DND-41 (cell line): ENCODE measurements at regions not wholly inside any gene's neighbourhood (a gene's known extent, or its start where the extent isn't known, plus 50 kb on each side); places are given as distances from the start of the nearest gene placed in this dataset.

Experiments used
- EZH2 ChIP-seq: IDR thresholded peaks from 3 replicates; pipeline ENCODE4 v1.6.1; 2012; ENCODE audit warnings: borderline replicate concordance, low read depth, mild to moderate bottlenecking, moderate library complexity, low read length, inconsistent platforms; ENCODE audit not compliant: severe bottlenecking
- TF ChIP-seq, protein P1 (sequence below): IDR thresholded peaks from 2 replicates; pipeline ENCODE4 v1.5.1; 2012; ENCODE audit warnings: borderline replicate concordance, low read length, moderate library complexity, mild to moderate bottlenecking; ENCODE audit not compliant: poor library complexity, severe bottlenecking; ENCODE audit errors: extremely low read depth

DNA sequence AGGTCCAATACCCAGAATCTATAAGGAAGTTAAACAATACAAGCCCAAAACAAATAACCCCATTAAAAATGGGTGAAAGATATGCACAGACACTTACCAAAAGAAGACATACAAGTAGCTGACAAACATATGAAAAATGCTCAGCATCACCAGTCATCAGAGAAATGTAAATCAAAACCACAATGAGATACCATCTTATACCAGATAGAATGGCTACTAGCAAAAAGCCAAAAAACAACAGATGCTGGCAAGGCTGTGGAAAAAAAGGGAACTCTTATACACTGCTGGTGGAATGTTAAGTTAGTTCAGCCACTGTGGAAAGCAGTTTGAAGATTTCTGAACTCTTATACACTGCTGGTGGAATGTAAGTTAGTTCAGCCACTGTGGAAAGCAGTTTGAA, 331.1 kb downstream of the KIF20B start:
- no peak for TF ChIP-seq EZH2
- TF ChIP-seq, protein P1, sequence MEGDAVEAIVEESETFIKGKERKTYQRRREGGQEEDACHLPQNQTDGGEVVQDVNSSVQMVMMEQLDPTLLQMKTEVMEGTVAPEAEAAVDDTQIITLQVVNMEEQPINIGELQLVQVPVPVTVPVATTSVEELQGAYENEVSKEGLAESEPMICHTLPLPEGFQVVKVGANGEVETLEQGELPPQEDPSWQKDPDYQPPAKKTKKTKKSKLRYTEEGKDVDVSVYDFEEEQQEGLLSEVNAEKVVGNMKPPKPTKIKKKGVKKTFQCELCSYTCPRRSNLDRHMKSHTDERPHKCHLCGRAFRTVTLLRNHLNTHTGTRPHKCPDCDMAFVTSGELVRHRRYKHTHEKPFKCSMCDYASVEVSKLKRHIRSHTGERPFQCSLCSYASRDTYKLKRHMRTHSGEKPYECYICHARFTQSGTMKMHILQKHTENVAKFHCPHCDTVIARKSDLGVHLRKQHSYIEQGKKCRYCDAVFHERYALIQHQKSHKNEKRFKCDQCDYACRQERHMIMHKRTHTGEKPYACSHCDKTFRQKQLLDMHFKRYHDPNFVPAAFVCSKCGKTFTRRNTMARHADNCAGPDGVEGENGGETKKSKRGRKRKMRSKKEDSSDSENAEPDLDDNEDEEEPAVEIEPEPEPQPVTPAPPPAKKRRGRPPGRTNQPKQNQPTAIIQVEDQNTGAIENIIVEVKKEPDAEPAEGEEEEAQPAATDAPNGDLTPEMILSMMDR, result no peak
